ENCODE measurements at regions not wholly inside any gene's neighbourhood (a gene's known extent, or its start where the extent isn't known, plus 50 kb on each side); places are given as distances from the start of the nearest gene placed in this dataset.

GRCh38 chr2:120410487-120410886, 64.6 kb downstream of the INHBB start:
- no peak for TF ChIP-seq POLR2A (IDR thresholded peaks at IDR 0.05)
- no peak for TF ChIP-seq CTCF (IDR thresholded peaks at IDR 0.05)
